ENCODE measurements at regions not wholly inside any gene's neighbourhood (a gene's known extent, or its start where the extent isn't known, plus 50 kb on each side); places are given as distances from the start of the nearest gene placed in this dataset.

DNA sequence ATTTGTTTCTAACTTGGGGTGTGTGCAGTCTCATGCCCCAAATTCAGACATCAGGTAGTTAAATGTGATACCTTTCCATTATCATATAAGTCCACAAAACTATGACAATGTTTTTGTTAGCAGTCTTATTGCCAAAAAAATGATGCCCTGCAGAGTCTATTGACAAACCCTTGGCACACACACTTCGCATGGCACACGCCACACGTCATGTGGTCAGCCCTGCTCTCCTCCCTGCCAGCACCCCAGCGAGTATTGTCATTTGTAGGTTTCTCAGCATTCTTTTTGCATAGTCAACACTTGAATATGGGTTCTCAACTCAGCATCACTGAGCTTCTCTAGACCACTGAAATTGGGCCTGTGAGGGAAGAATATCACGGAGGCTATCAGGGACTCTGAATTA is 356.0 kb downstream of the INHBA start:
- intact Hi-C loops (cut with DNase I), result no loop called here
- Histone ChIP-seq H3K27ac (no peak overlapping the region), H3K36me3 (no peaks in the 10 kb centered on the region), H3K4me1 (no peaks in the 10 kb centered on the region), H3K9me3 (no peaks in the 10 kb centered on the region), H3K4me3 (no peak overlapping the region), H3K27me3 (ENCODE audit: low read depth) (no peaks in the 10 kb centered on the region)
- ATAC-seq, result no peak
- DNase-seq, result no peak
- TF ChIP-seq, protein P1, sequence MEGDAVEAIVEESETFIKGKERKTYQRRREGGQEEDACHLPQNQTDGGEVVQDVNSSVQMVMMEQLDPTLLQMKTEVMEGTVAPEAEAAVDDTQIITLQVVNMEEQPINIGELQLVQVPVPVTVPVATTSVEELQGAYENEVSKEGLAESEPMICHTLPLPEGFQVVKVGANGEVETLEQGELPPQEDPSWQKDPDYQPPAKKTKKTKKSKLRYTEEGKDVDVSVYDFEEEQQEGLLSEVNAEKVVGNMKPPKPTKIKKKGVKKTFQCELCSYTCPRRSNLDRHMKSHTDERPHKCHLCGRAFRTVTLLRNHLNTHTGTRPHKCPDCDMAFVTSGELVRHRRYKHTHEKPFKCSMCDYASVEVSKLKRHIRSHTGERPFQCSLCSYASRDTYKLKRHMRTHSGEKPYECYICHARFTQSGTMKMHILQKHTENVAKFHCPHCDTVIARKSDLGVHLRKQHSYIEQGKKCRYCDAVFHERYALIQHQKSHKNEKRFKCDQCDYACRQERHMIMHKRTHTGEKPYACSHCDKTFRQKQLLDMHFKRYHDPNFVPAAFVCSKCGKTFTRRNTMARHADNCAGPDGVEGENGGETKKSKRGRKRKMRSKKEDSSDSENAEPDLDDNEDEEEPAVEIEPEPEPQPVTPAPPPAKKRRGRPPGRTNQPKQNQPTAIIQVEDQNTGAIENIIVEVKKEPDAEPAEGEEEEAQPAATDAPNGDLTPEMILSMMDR (IDR thresholded peaks at IDR 0.05), result no peak

DNA sequence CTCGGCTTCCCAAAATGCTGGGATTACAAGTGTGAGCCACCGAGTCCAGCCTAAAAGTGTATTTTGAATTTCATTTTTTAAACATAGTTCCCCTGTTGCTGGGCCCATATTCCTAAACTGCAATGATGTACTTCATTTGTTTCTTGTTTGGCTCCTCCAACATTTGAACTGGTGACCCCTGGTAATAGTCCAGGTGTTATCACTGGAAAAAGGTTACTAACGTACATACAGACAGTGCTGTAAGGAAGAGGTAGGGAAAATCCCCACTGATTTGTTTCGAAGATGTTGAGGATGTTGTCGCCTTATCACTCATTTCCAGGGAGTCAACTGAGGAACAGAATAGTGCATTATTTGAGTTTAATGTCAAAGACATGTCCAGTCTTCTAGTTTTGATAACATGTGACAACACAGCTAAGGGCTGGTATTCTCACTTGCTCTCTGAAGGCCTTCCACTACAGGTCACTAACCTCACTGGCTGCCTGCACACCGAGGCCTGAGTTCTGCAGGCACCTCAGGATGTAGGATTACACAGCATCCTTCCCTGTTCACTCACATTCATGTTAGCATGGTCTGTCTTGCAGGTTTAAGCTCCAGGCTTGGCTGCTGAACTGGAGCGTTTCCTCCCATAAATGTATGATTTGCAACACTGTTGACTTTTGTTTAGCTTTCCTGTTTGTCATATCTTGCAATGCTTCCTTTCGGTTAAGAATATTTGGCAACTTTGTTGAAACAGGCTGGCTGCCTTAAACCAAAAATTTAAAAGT is 362.8 kb downstream of the INHBA start:
- no peaks in the 10 kb centered on the region for H3K27me3 ChIP-seq (ENCODE audit: low read depth)
- intact Hi-C loops (cut with DNase I), result no loop called here

GRCh38 chr7:41336981-41337380 is 365.9 kb downstream of the INHBA start:
- no peak for DNase-seq
- ATAC-seq, result no peak
- no peak overlapping the region for H3K27ac ChIP-seq
- no peaks in the 10 kb centered on the region for H3K27me3 ChIP-seq (ENCODE audit: low read depth)
- TF ChIP-seq, protein P1 (IDR thresholded peaks at IDR 0.05), result no peak
- no peaks in the 10 kb centered on the region for H3K9me3 ChIP-seq
- H3K36me3 ChIP-seq, result no peaks in the 10 kb centered on the region
- no peaks in the 10 kb centered on the region for H3K4me1 ChIP-seq
- H3K4me3 ChIP-seq, result no peak overlapping the region
- intact Hi-C loops (cut with DNase I), result no loop called here

More for the DNA sequence above, 362.8 kb downstream of the INHBA start:
- ATAC-seq (no peak), DNase-seq (no peak)
- H3K27ac ChIP-seq, result no peak overlapping the region
- H3K4me3 ChIP-seq, result no peak overlapping the region
- H3K4me1 ChIP-seq, result no peaks in the 10 kb centered on the region
- H3K36me3 ChIP-seq, result no peaks in the 10 kb centered on the region
- TF ChIP-seq, protein P1 (IDR thresholded peaks at IDR 0.05), result no peak
- H3K9me3 ChIP-seq, result no peaks in the 10 kb centered on the region

DNA sequence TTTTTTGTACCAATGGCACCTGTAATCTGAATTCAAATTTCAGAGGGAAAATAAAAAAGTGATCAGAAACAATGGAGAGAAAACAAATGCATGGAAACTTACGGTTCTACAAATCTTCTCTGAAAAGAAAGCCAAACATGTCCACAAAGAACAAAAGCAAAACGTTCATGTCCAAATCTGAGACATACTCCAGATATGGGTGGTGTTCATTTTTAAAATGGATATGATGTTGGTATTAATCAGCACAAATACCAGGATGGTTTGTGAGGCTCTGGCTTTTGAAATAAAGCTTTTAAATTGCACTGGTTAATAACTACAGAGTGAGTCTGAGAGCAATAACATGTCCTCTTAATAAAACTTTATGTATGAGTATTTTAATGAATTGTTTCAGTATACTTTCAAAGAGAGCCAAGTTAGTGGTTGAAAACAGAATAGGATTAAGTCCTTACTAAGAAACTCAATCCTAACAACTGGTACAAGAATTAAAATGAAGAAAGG is 366.4 kb downstream of the INHBA start:
- intact Hi-C loops (cut with DNase I), result no loop called here
- TF ChIP-seq, protein P1 (IDR thresholded peaks at IDR 0.05), result no peak
- Histone ChIP-seq H3K9me3 (no peaks in the 10 kb centered on the region), H3K36me3 (no peaks in the 10 kb centered on the region), H3K4me3 (no peak overlapping the region), H3K4me1 (no peaks in the 10 kb centered on the region), H3K27me3 (ENCODE audit: low read depth) (no peaks in the 10 kb centered on the region), H3K27ac (no peak overlapping the region)
- ATAC-seq (no peak), DNase-seq (no peak)

DNA sequence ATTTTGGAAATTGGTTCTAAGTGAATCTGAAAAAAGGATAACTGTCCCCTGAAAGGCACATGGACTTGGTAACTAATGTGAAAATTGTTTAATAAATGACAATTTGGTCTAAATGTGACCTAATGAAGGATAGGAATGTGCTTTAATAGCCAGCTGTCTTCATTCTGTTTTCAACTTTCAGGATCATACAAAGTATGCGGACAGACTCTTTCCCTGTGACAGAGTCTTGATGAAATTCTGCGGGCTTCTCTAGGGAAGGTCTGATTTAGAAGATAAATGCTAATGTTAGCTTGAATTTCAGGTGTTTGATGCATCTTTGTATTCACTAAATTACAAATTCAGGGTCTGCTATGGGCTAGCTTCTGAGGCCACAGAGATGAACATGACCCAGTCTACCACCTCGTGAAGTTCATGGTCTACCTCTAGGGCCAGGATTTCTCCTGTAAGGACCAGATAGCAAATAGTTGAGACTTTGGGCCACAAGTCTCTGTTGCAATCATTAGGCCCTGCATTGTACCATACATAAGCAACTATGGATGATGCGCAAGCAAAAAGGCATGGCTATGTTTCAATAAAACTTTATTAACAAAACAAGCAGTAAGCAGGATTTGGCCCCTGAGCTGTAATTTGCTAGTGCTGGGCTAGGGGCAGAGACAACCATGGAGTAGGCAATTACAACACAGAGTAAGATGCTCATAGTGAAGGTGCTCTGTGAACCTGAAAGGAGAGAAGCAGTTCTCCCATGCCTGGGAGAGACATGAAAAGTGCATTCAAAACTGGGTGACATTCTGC is 368.6 kb downstream of the INHBA start:
- TF ChIP-seq, protein P1 (IDR thresholded peaks at IDR 0.05), result no peak
- no peak overlapping the region for H3K4me3 ChIP-seq
- H3K27ac ChIP-seq, result no peak overlapping the region
- intact Hi-C loops (cut with DNase I), result no loop called here
- DNase-seq (no peak), ATAC-seq (no peak)
- H3K36me3 ChIP-seq, result no peaks in the 10 kb centered on the region
- H3K4me1 ChIP-seq, result no peaks in the 10 kb centered on the region
- H3K9me3 ChIP-seq, result no peaks in the 10 kb centered on the region
- H3K27me3 ChIP-seq (ENCODE audit: low read depth), result no peaks in the 10 kb centered on the region
